ENCODE measurements at regions not wholly inside any gene's neighbourhood (a gene's known extent, or its start where the extent isn't known, plus 50 kb on each side); places are given as distances from the start of the nearest gene placed in this dataset.

DNA sequence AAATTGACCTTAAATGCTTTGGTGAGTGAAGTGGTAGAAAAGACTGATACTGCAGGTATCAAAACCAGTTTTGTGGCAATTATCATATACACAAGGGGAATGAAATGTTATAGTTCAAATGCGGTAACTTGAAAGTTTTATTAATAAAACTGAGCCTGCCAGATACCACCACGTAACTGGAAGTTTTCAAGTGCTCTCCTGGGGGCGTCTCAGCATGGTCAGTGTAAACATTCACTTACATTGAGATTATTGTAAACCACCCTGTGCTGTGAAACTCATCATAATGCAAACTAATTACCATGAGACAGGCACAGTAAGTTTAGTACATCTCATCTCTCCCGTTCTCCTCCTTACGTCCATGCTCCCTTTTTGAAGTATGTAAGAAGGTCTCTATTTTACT is 280.7 kb upstream of the FAR2 start:
- H3K4me3 ChIP-seq (ENCODE audit: low read depth, low read length), result no peak overlapping the region
- DNase-seq (ENCODE audit: low read depth), result no peak

- H3K4me3 ChIP-seq (ENCODE audit: low read depth, low read length), result no peak overlapping the region
- DNase-seq (ENCODE audit: low read depth), result peak; percentile 27
Measured at GRCh38 chr12:28869197-28869596, 279.9 kb upstream of the FAR2 start.

DNA sequence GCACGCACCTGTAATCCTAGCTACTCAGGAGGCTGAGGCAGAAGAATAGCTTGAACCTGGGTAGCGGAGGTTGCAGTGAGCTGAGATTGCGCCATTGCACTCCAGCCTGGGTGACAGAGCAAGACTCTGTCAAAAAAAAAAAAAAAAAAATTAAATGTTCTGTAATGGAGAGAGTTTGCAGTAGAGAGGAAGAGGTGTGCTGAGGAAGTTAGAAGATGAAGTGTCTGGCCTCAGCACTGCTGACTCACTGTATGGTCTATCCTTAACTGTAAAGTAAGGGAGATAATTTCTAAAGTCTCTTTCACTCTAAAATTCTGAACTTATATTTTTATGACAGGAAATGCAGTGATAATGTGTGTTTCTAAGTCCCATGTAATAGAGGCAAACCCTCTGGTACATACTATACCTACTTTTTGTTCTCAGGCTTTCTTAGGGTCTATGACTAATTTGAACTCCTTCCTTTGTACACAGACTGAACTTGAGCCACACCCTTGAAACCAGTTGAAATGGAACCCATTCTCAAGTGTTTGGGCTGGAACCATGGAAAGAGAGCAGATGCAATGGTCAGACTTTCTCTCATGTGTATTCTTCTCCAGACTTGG is 278.1 kb upstream of the FAR2 start:
- DNase-seq (ENCODE audit: low read depth), result no peak
- H3K4me3 ChIP-seq (ENCODE audit: low read depth, low read length), result no peak overlapping the region

GRCh38 chr12:28872654-28873268 is 276.3 kb upstream of the FAR2 start:
- no peak for DNase-seq (ENCODE audit: low read depth)
- no peak overlapping the region for H3K4me3 ChIP-seq (ENCODE audit: low read depth, low read length)

- no peak for DNase-seq (ENCODE audit: low read depth)
Measured at GRCh38 chr12:28874758-28875157, 274.3 kb upstream of the FAR2 start.

DNA sequence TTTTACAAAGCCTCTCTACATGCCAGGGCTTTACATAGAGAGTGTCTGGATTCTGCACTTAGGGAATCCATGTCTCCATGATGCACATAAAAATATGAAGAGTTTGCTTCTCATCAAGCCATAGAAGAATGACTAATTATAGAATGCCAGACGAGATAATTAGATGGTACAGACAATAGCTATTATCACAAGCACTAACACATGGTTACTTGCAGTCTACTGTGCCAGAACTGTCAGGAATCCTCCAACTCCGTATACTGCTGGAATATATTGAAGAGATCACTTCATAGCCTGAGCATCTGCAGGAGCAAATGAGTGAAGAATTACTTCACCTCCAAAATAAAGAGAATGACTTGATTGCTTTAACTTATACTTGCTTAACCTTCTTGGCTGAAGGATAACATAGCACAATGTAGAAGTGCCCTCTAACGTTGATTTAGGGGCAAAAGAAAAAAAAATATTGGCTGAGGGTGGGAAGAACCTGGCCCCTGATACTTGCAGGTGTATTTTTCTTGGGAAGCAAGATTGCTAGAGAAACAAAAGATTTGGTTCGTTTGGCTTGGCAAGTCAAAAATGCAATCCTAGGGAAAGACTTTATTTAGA is 272.8 kb upstream of the FAR2 start:
- no peak overlapping the region for H3K4me3 ChIP-seq (ENCODE audit: low read depth, low read length)
- no peak for DNase-seq (ENCODE audit: low read depth)

More at GRCh38 chr12:28874758-28875157, 274.3 kb upstream of the FAR2 start:
- no peak overlapping the region for H3K4me3 ChIP-seq (ENCODE audit: low read depth, low read length)

- no peak for DNase-seq (ENCODE audit: low read depth)
- no peak overlapping the region for H3K4me3 ChIP-seq (ENCODE audit: low read depth, low read length)
Measured at GRCh38 chr12:28877854-28878253, 271.2 kb upstream of the FAR2 start.

- H3K4me3 ChIP-seq (ENCODE audit: low read depth, low read length), result no peak overlapping the region
- DNase-seq (ENCODE audit: low read depth), result no peak
Measured at GRCh38 chr12:28878629-28879028, 270.4 kb upstream of the FAR2 start.

- H3K4me3 ChIP-seq (ENCODE audit: low read depth, low read length), result no peak overlapping the region
- no peak for DNase-seq (ENCODE audit: low read depth)
Measured at GRCh38 chr12:28879379-28879778, 269.7 kb upstream of the FAR2 start.

- DNase-seq (ENCODE audit: low read depth), result no peak
- H3K4me3 ChIP-seq (ENCODE audit: low read depth, low read length), result no peak overlapping the region
Measured at GRCh38 chr12:28882444-28882843, 266.6 kb upstream of the FAR2 start.

GRCh38 chr12:28883406-28883997 is 265.6 kb upstream of the FAR2 start:
- H3K4me3 ChIP-seq (ENCODE audit: low read depth, low read length), result no peak overlapping the region
- no peak for DNase-seq (ENCODE audit: low read depth)

GRCh38 chr12:28884904-28885679 is 264.0 kb upstream of the FAR2 start:
- no peak overlapping the region for H3K4me3 ChIP-seq (ENCODE audit: low read depth, low read length)
- no peak for DNase-seq (ENCODE audit: low read depth)

GRCh38 chr12:28885928-28886327 is 263.1 kb upstream of the FAR2 start:
- no peak overlapping the region for H3K4me3 ChIP-seq (ENCODE audit: low read depth, low read length)
- no peak for DNase-seq (ENCODE audit: low read depth)

- H3K4me3 ChIP-seq (ENCODE audit: low read depth, low read length), result no peak overlapping the region
- DNase-seq (ENCODE audit: low read depth), result no peak
Measured at GRCh38 chr12:28887461-28887990, 261.6 kb upstream of the FAR2 start.

- DNase-seq (ENCODE audit: low read depth), result no peak
- H3K4me3 ChIP-seq (ENCODE audit: low read depth, low read length), result no peak overlapping the region
Measured at GRCh38 chr12:28890664-28891063, 258.4 kb upstream of the FAR2 start.

GRCh38 chr12:28891126-28891525 is 258.0 kb upstream of the FAR2 start:
- no peak for DNase-seq (ENCODE audit: low read depth)
- H3K4me3 ChIP-seq (ENCODE audit: low read depth, low read length), result no peak overlapping the region

GRCh38 chr12:28893365-28893764 is 255.7 kb upstream of the FAR2 start:
- peak; percentile 55 for DNase-seq (ENCODE audit: low read depth)

DNA sequence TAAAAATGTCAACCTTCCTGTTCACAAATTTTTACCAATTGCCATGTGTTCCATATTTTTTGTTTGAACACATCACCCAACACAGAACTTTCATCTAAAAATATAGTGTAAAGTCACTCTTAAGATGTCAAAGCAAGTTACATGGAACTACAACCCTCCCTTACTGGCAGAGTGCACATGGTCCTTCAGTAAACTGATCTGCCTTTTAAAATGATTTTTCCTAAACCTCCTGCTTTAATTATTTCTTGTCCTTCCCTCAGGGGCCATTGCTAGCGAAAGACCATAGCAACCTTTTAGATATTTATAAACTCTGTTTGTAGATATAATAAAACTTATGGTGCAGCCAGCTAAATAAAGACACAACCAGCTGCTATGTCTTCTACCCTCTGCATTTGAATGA is 255.2 kb upstream of the FAR2 start:
- H3K4me3 ChIP-seq (ENCODE audit: low read depth, low read length), result no peak overlapping the region
- no peak for DNase-seq (ENCODE audit: low read depth)

More at GRCh38 chr12:28893365-28893764, 255.7 kb upstream of the FAR2 start:
- no peak overlapping the region for H3K4me3 ChIP-seq (ENCODE audit: low read depth, low read length)

- H3K4me3 ChIP-seq (ENCODE audit: low read depth, low read length), result no peak overlapping the region
- DNase-seq (ENCODE audit: low read depth), result no peak
Measured at GRCh38 chr12:28896421-28896820, 252.7 kb upstream of the FAR2 start.

- no peak for DNase-seq (ENCODE audit: low read depth)
Measured at GRCh38 chr12:28898038-28898437, 251.0 kb upstream of the FAR2 start.

More at GRCh38 chr12:28898038-28898437, 251.0 kb upstream of the FAR2 start:
- no peak overlapping the region for H3K4me3 ChIP-seq (ENCODE audit: low read depth, low read length)

All from skeletal muscle cell (primary cell).